Activated T-cell treated with anti-CD3 and anti-CD28 coated beads, Interleukin-2, amount 50 U/mL, for 24 hours (primary cell): ENCODE measurements at regions not wholly inside any gene's neighbourhood (a gene's known extent, or its start where the extent isn't known, plus 50 kb on each side); places are given as distances from the start of the nearest gene placed in this dataset.

Experiments
- DNase-seq: peaks from one replicate; pipeline ENCODE4 v3.0.0-alpha.2; 2020
- H3K27ac Mint-ChIP-seq: 2 replicates; pipeline ENCODE4 v1.8.0; 2020; ENCODE audit warnings: mild to moderate bottlenecking, mixed read lengths
- H3K27me3 Mint-ChIP-seq: 2 replicates; pipeline ENCODE4 v1.8.0; 2020; ENCODE audit warnings: mixed read lengths
- H3K36me3 Mint-ChIP-seq: 2 replicates; pipeline ENCODE4 v1.8.0; 2020; ENCODE audit warnings: low read depth, mixed read lengths
- H3K4me1 Mint-ChIP-seq: 2 replicates; pipeline ENCODE4 v1.8.0; 2020; ENCODE audit warnings: low read depth, mixed read lengths
- H3K4me3 Mint-ChIP-seq: 2 replicates; pipeline ENCODE4 v1.8.0; 2020; ENCODE audit warnings: mild to moderate bottlenecking, moderate library complexity, mixed read lengths
- H3K9me3 Mint-ChIP-seq: 2 replicates; pipeline ENCODE4 v1.8.0; 2020; ENCODE audit warnings: mixed read lengths

DNA sequence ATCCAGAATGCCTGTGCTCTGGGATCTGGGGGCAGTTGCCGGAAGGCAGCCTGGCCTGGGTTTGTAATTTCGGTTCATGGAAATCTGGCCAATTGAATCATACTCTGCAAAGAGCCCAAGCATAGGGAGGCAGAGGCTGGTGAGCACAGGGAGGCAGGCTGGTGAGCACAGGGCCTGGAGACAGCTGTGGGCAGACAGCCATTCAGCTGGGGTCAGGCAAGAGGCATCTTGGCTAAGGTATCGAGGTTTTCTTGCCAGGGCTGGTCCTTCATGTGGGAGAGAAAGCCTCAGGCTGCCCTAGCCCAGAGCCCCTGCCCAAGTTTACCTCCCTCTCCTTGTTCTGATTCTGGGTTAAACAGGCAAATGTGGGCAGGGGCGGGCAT, 63.7 kb upstream of the BAIAP2L1 start:
- H3K4me3 Mint-ChIP-seq = no peak overlapping the region
- H3K9me3 Mint-ChIP-seq = no peaks in the 10 kb centered on the region
- H3K27ac Mint-ChIP-seq = no peak overlapping the region
- DNase-seq = no peak
- no peaks in the 10 kb centered on the region for H3K36me3 Mint-ChIP-seq
- H3K27me3 Mint-ChIP-seq = peaks cover 15% of the 10 kb centered on the region
- H3K4me1 Mint-ChIP-seq = no peaks in the 10 kb centered on the region

DNA sequence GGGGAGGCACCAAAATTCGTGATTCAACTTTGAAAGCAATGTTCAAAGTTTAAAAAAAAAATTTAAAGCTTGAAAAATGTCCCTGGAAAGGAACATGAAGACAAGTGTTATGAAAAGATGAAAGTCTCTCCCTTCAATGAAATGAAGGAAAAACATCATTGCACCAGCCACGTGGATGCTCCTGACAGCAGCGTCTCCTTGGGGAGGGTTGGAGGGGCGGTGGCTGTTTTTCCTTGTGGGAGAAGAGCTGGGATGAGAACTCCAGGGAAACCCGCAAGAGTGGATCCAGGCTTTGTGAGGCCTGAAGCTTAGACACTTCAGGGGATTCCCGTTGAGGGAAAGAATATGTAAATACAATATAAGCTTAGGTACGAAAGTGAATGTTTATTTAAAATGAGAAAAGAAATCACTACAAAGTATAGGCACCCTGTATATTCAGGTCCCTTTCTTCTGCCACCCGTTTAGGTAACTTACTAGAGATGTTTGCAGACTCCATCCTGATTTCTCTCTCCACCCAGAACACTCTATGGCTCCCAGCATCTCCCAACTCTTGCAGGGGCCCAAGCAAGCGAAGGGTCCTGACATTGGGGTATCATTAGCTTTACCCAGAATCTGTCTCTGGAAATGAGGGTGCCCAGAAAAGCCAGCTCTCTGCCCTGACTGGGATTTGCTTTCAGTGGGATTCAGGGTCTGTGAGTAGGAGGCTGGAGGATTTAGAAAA, 63.1 kb upstream of the BAIAP2L1 start:
- H3K27ac Mint-ChIP-seq = no peak overlapping the region
- peaks cover 10% of the 10 kb centered on the region for H3K27me3 Mint-ChIP-seq
- no peak overlapping the region for H3K4me3 Mint-ChIP-seq
- H3K36me3 Mint-ChIP-seq = no peaks in the 10 kb centered on the region
- no peaks in the 10 kb centered on the region for H3K4me1 Mint-ChIP-seq
- no peak for DNase-seq
- no peaks in the 10 kb centered on the region for H3K9me3 Mint-ChIP-seq

DNA sequence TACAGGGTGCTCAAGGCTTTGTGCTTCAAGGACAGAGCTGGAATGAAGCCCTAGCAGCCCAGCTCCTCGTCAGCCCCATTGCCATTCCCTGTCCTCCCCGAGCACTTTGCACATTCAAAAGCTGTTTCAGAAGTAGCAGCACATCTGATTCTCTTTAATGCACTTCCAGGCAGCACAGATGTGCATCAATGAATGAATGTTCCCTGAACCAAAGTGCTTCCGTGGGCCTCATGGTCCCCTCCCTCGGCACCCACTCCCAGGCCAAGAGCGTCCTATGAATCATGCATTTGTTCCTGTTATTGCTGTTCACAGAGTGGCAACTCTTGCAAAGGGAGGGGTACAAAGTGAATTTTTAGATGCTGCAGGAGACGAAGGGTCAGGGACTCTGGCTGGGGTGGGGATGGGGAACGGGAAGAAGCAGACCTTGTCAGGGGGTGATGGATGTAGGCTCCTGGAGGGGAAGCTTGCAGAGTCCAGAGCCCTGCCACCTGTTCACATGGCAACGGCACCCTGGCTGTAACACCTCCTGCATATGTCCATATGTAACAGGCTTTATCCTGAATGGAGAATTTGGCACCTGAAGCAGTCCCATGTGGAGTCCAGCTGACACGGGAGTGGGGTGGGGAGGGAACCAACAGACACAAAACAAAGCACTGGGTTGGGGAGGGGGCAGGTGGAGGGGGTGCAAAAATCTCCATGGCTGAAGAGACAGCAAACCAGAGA, 62.2 kb upstream of the BAIAP2L1 start:
- H3K4me3 Mint-ChIP-seq = no peak overlapping the region
- no peaks in the 10 kb centered on the region for H3K9me3 Mint-ChIP-seq
- no peak overlapping the region for H3K27ac Mint-ChIP-seq
- peaks cover 5% of the 10 kb centered on the region for H3K27me3 Mint-ChIP-seq
- H3K4me1 Mint-ChIP-seq = no peaks in the 10 kb centered on the region
- H3K36me3 Mint-ChIP-seq = no peaks in the 10 kb centered on the region
- no peak for DNase-seq

DNA sequence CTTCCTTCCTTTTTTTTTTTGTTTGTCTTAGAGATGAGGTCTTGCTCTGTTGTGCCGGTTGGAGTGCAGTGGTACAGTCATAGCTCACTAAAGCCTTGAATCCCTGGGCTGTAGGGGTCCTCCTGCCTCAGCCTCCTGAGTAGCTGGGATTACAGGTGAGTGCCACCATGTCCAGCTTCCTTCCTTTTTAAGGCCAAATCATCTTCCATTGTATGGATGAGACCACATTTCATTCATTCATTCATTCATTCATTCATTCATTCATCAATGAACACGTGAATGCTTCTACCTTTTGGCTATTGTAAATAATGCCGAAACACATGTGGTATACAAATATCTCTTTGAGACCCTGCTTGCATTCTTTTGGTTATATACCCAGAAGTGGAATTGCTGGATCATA, 60.0 kb upstream of the BAIAP2L1 start:
- Mint-ChIP-seq H3K27ac (no peak overlapping the region), H3K27me3 (no peaks in the 10 kb centered on the region), H3K36me3 (no peaks in the 10 kb centered on the region), H3K4me1 (no peaks in the 10 kb centered on the region), H3K4me3 (no peak overlapping the region), H3K9me3 (no peaks in the 10 kb centered on the region)
- DNase-seq = no peak

DNA sequence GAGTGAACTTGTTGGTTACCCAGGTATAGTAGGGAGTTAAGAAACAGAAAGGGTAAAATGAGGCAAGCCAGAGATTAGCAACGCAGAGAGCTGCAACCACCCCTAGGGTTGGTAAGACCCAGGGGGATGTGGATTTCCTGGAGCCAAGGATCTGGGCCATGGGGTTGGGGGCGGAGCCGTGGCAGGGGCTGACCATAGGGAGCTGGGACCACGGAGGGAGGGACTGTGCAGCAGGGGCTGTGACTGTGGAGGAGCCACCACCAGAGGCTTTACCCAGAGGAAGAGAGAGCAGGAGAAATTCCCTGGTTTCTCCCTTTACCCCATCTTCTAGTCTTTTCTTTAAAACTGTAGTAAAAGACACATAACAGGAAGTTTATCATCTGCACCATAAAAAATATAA, 58.6 kb upstream of the BAIAP2L1 start:
- Mint-ChIP-seq H3K27ac (no peak overlapping the region), H3K4me1 (no peaks in the 10 kb centered on the region), H3K4me3 (no peak overlapping the region), H3K9me3 (no peaks in the 10 kb centered on the region), H3K36me3 (no peaks in the 10 kb centered on the region), H3K27me3 (no peaks in the 10 kb centered on the region)
- no peak for DNase-seq

DNA sequence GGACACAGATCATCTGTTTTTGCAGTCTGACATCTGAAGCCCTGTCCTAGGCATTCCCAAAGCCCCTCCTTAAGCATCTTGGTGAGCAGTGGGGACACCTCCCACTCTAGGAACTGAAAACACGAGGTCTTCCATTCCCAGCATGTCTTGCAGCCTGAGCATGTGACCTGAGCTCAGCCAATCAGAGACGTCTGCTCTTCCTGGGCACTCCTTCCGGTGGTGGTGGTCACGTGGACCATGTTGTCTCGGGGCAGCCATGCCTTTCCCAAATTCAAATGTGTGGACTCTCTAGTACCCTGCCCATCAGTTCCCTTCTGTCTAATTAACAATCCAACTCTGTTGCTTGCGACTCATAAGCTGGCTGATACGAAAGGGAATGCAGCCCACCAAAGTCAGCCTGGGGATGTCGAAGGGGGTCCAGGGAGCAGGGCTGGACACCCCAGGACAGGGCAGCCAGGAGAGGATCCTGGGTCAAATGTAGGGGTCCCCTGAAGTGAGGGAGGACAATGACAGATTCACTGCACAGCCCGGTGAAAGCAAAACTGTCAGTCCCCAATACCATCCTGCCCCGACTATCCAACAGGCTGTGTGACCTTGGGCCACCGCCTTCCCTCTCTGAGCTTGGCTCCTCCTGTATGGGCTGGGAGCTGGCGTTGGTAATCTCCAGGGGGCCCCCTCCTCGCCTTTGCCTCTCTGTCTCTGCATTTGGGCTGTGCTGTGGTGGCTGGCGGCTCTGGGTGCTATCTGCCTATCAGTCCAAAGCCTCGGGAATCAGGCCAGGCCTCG, 57.4 kb upstream of the BAIAP2L1 start:
- H3K9me3 Mint-ChIP-seq = peaks cover under 1% of the 10 kb centered on the region
- H3K4me1 Mint-ChIP-seq = no peaks in the 10 kb centered on the region
- H3K27me3 Mint-ChIP-seq = no peaks in the 10 kb centered on the region
- H3K4me3 Mint-ChIP-seq = no peak overlapping the region
- H3K27ac Mint-ChIP-seq = no peak overlapping the region
- H3K36me3 Mint-ChIP-seq = no peaks in the 10 kb centered on the region
- no peak for DNase-seq

DNA sequence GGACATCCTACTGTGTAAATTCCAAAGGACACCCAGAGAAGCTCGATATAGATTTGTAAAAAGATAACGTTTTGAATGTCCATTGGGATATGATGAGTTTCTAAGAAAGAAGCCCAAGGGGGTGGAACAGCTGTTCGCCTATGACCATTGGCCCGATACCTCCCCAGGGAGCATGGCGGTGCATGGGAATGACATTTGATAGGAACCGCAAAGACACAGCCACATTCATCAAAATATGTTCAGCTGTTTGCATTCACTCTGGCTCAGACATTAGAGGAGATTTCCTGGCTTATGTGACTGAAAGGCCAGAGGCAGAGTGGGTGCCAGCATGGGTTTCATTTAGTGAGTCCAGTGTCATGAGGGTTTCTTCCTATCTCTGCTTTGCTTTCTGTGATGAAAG, 56.0 kb upstream of the BAIAP2L1 start:
- Mint-ChIP-seq H3K27me3 (peaks cover 4% of the 10 kb centered on the region), H3K36me3 (no peaks in the 10 kb centered on the region), H3K4me3 (no peak overlapping the region), H3K27ac (no peak overlapping the region), H3K9me3 (peaks cover 9% of the 10 kb centered on the region), H3K4me1 (no peaks in the 10 kb centered on the region)
- DNase-seq = no peak

DNA sequence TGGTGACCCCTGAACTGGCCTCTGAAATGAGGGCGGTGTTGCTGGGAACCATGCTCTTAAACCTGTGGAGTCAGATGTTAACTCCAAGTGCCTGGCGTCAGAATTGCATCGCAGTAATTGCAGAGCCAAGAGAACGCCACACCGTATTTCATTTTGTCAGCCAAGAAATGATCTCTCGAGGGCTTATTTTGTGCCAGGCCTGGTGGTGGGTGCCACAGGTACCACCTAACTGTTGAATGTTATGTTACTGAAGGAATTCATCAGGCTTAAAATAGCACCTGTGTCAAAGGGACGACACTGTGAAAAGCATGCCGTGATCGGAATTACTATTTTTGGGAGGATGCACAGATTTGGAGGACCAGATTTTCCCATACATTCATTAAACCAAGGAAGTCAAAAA, 51.9 kb upstream of the BAIAP2L1 start:
- no peaks in the 10 kb centered on the region for H3K36me3 Mint-ChIP-seq
- H3K27me3 Mint-ChIP-seq = peaks cover 4% of the 10 kb centered on the region
- peaks cover 12% of the 10 kb centered on the region for H3K9me3 Mint-ChIP-seq
- no peak overlapping the region for H3K27ac Mint-ChIP-seq
- H3K4me3 Mint-ChIP-seq = no peak overlapping the region
- H3K4me1 Mint-ChIP-seq = no peaks in the 10 kb centered on the region
- no peak for DNase-seq
